GDM1 (cell line): ENCODE measurements at regions not wholly inside any gene's neighbourhood (a gene's known extent, or its start where the extent isn't known, plus 50 kb on each side); places are given as distances from the start of the nearest gene placed in this dataset.

Source experiments
- DNase-seq: peaks from one replicate; lab custom pipeline; 2025; lab: John Stamatoyannopoulos, UW

DNA sequence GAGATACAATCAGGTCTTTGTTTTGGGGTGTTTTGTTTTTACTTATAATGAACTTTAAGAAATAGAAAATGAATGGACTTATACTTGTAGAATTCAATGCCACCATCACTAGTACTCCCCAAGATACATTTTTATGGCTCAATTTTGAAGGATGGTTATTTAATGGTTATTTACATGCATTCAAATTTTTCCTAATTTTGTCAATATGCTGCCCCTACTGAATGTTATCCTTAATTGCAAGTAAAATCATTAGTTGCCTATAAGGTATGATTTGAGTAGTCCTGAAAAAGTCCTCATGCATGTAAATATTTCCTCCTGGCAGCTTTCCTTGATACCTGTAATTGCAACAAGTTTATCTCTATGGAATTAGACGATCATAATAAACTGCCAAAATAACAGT, 391.2 kb downstream of the BCAT1 start:
- no peak for DNase-seq

GRCh38 chr12:24555730-24556129, 393.2 kb downstream of the BCAT1 start:
- no peak for DNase-seq

GRCh38 chr12:24554612-24555295, 394.1 kb downstream of the BCAT1 start:
- DNase-seq, result no peak

GRCh38 chr12:24553259-24553658, 395.6 kb downstream of the BCAT1 start:
- no peak for DNase-seq

- no peak for DNase-seq
These were observed 397.6 kb downstream of the BCAT1 start for GRCh38 chr12:24551163-24551786.

DNA sequence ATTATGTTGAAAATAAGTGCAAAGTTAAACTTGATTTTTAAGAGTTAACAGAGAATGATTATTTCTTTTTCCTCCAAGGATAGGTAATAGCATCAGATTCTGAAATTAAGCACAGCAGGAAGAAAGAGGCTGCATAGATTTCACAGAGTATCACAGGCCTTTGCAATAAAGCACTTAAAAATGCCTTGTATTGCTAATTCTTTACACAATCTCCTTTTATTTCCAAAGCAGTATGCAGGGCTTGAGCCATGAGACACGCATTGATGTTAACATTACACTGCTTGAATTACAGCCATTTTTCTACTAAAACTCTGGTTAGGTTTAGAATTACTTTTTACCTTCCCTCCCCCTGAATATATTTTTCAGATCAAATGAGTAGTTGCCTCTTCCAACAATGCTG, 398.3 kb downstream of the BCAT1 start:
- DNase-seq, result no peak

DNA sequence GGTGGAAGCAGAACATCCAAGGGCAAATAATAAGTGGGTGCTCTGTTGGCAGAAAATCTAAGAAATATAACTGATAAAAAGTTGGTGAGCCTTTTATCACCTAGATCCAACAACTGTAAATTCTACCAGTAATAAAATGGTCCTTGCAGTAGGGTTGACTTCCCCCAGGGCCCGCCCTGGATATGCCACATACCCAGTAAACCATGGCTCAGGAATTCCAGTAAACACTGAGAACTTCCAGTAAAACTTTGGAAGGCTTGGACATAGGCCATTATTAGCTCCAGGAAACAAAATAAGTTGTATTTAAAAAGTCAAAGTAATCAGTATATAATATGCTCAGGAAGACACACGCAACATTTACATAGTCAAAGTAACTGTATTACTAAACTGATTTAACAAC, 402.2 kb downstream of the BCAT1 start:
- DNase-seq, result no peak

DNA sequence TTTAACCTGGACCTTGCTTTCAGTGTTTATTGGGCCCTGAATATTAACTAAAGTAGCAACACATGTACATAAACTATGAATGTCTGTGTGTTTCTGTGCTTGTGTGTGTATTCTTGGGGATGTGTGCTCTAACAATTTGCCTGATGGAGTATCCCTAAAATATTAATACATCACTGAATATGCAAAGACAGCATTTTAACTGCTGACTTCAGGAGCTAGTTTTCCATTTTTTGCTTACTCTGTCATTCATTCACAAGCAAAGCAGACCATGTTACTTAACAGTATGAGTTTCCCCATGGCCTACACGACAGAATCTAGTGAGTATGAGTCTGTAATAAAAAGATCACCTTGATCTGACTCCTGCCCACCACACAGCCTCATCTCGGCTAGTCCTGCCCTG, 402.8 kb downstream of the BCAT1 start:
- DNase-seq, result no peak

GRCh38 chr12:24544368-24544767, 404.5 kb downstream of the BCAT1 start:
- no peak for DNase-seq

GRCh38 chr12:24541193-24541871, 407.6 kb downstream of the BCAT1 start:
- no peak for DNase-seq

- no peak for DNase-seq
These were observed 409.3 kb downstream of the BCAT1 start for GRCh38 chr12:24539646-24540045.

DNA sequence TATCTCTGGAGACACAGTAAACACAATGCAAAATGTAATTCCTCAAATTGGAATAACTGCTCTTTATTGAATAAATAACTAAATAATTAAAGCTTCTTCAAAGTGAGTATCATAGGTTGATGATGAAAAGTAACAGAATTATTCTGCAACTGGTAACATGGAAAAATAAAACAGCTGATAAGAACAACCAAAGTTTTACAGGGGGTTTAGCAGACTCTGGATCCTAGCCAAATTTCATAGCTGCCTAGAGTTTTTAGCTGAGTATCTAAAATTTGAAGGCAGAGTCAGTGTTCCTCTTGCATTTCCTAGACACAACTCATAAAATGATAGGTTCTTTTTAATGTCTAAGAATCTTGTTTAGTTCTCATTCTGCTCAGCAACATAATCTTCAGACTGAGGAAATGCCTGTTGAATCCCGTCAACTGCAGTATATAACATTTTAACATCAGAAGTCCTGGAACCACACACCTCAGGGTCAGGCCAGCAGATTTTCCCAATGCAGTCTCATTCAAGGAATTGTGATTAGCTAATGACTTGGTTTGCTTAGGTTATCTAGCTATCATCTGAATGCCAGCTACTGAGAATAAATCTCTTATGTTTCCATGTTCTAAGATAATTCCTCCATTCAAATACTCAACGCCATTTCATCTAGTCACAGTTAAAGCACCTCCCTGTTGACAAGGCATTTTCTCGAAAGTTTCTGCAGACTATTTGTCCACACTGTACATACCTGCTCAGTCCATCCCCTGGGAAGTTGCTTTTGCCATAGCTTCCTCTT, 411.6 kb downstream of the BCAT1 start:
- DNase-seq, result no peak

GRCh38 chr12:24535334-24536069, 413.4 kb downstream of the BCAT1 start:
- DNase-seq, result no peak

- DNase-seq, result no peak
These were observed 414.3 kb downstream of the BCAT1 start for GRCh38 chr12:24534622-24535021.

GRCh38 chr12:24533716-24534352, 415.1 kb downstream of the BCAT1 start:
- no peak for DNase-seq

GRCh38 chr12:24530689-24531088, 418.2 kb downstream of the BCAT1 start:
- DNase-seq, result no peak

- DNase-seq, result no peak
These were observed 421.8 kb downstream of the BCAT1 start for GRCh38 chr12:24527102-24527501.

- DNase-seq, result no peak
These were observed 426.2 kb downstream of the BCAT1 start for GRCh38 chr12:24522736-24523135.

- DNase-seq, result no peak
These were observed 429.1 kb downstream of the BCAT1 start for GRCh38 chr12:24519759-24520158.

- no peak for DNase-seq
These were observed 431.9 kb downstream of the BCAT1 start for GRCh38 chr12:24517000-24517399.

DNA sequence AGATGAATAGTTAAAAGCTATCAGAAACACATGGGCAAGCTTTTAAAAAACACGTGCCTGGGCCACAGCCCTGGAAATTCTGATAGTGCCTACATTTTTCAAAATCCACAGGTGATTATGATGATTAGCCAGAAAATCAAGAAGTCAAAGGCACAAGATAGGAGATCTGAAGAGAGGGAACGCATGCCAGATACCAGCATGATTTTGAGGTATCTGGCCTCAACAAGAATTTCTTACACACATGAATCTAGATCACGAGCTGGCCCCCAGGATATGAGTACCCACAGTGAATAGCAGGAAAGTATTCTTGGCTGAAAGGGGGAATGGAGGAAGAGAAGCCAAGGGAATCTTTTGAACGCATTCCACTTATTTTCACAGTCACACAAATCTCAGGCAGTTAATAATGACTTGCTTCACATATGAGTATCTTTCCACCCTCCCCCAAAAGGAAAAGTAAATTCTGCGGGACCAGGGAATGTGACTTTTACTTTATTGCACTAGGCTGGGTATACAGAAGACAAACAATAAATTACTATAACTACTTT, 438.2 kb downstream of the BCAT1 start:
- DNase-seq, result no peak
